SU-DHL-6 (cell line): ENCODE measurements at regions not wholly inside any gene's neighbourhood (a gene's known extent, or its start where the extent isn't known, plus 50 kb on each side); places are given as distances from the start of the nearest gene placed in this dataset.

ENCODE experiments used
- H2AFZ ChIP-seq: fragments of 200-600 bp; sonication (generic); 2 replicates; pipeline ENCODE4 v1.6.1; 2014; ENCODE audit warnings: low read depth, mild to moderate bottlenecking, moderate library complexity, mixed read lengths, antibody characterized with exemption, low read length; ENCODE audit not compliant: severe bottlenecking
- H3F3A ChIP-seq: fragments of 200-600 bp; shearing (Covaris generic); 2 replicates; pipeline ENCODE4 v1.6.0; 2016; ENCODE audit warnings: antibody characterized with exemption, mild to moderate bottlenecking; ENCODE audit not compliant: insufficient read depth
- H3K27ac ChIP-seq: fragments of 200-600 bp; sonication (generic); 2 replicates; pipeline ENCODE4 v1.5.1; 2016; ENCODE audit warnings: low read depth, mild to moderate bottlenecking, low read length, moderate library complexity, mixed read lengths
- H3K27me3 ChIP-seq: fragments of 200-600 bp; sonication (generic), shearing (Covaris generic); 2 replicates; pipeline ENCODE4 v1.6.0; 2014; ENCODE audit warnings: mild to moderate bottlenecking, low read length
- H3K36me3 ChIP-seq: fragments of 200-600 bp; sonication (generic); 2 replicates; pipeline ENCODE4 v1.6.1; 2014; ENCODE audit warnings: mild to moderate bottlenecking, low read length, mixed read lengths
- H3K4me2 ChIP-seq: fragments of 300-600, 200-600 bp; shearing (Covaris generic), sonication (generic); 2 replicates; pipeline ENCODE4 v1.6.0; 2014; ENCODE audit warnings: low read length, low read depth, mild to moderate bottlenecking; ENCODE audit not compliant: poor library complexity, severe bottlenecking
- H3K4me3 ChIP-seq: fragments of 200-600 bp; sonication (generic); 2 replicates; pipeline ENCODE4 v1.5.1; 2014; ENCODE audit warnings: antibody characterized with exemption, low read length, mild to moderate bottlenecking, mixed read lengths; ENCODE audit not compliant: insufficient read depth, poor library complexity, severe bottlenecking
- H3K79me2 ChIP-seq: fragments of 200-600 bp; sonication (generic); 2 replicates; pipeline ENCODE4 v1.6.1; 2014; ENCODE audit warnings: mild to moderate bottlenecking, low read length, moderate library complexity; ENCODE audit not compliant: insufficient read depth
- H3K9ac ChIP-seq: fragments of 200-600 bp; sonication (generic); 2 replicates; pipeline ENCODE4 v1.7.0; 2014; ENCODE audit warnings: mild to moderate bottlenecking, low read length
- H3K9me2 ChIP-seq: fragments of 200-600 bp; sonication (generic); replicated peaks from 2 replicates; pipeline ENCODE4 v1.6.1; 2014; ENCODE audit warnings: low read length; ENCODE audit not compliant: insufficient read depth
- H3K9me3 ChIP-seq: fragments of 200-600 bp; sonication (generic); 2 replicates; pipeline ENCODE4 v1.6.1; 2014; ENCODE audit warnings: low read length, mixed read lengths; ENCODE audit not compliant: insufficient read depth
- H4K20me1 ChIP-seq: fragments of 200-600 bp; sonication (generic); 2 replicates; pipeline ENCODE4 v1.6.1; 2014; ENCODE audit warnings: low read depth, mild to moderate bottlenecking, antibody characterized with exemption, low read length, moderate library complexity, mixed read lengths
- CTCF ChIP-seq: fragments of 200-600 bp; sonication (generic); IDR thresholded peaks from one replicate; pipeline ENCODE4 v1.5.1; 2017; ENCODE audit warnings: antibody characterized with exemption, mild to moderate bottlenecking, low read length, moderate library complexity; ENCODE audit not compliant: insufficient read depth, poor library complexity, severe bottlenecking
- EZH2phosphoT487 ChIP-seq: fragments of 200-600 bp; sonication (generic), shearing (Covaris generic); conservative IDR thresholded peaks from 2 replicates; pipeline ENCODE4 v1.6.1; 2018; ENCODE audit warnings: mild to moderate bottlenecking, antibody characterized with exemption, low read length, moderate library complexity, mixed read lengths

GRCh38 chr6:156612361-156612760, 164.8 kb upstream of the ARID1B start:
- Histone ChIP-seq H3K27me3 (no peaks in the 10 kb centered on the region), H3K27ac (no peak overlapping the region), H4K20me1 (no peaks in the 10 kb centered on the region), H3K4me2 (no peak overlapping the region), H3K9me2 (no peaks in the 10 kb centered on the region), H2AFZ (no peak overlapping the region), H3K9ac (no peak overlapping the region), H3K36me3 (0 out of 2 replicates have a peak, but pooled peaks cover 4% of the 10 kb centered on the region), H3K79me2 (no peaks in the 10 kb centered on the region), H3K9me3 (peaks cover 26% of the 10 kb centered on the region; the same call in 1 of the 2 replicates), H3K4me3 (no peak overlapping the region), H3F3A (no peaks in the 10 kb centered on the region)
- TF ChIP-seq CTCF, result no peak
- TF ChIP-seq EZH2phosphoT487, result no peak

- TF ChIP-seq EZH2phosphoT487, result no peak
- no peak for TF ChIP-seq CTCF
- Histone ChIP-seq H3F3A (no peaks in the 10 kb centered on the region), H3K4me2 (no peak overlapping the region), H3K9me3 (no peaks in the 10 kb centered on the region), H3K9me2 (no peaks in the 10 kb centered on the region), H2AFZ (no peak overlapping the region), H3K36me3 (no peaks in the 10 kb centered on the region), H3K4me3 (no peak overlapping the region), H3K27ac (no peak overlapping the region), H3K27me3 (no peaks in the 10 kb centered on the region), H3K9ac (no peak overlapping the region), H4K20me1 (no peaks in the 10 kb centered on the region), H3K79me2 (no peaks in the 10 kb centered on the region)
Observed at GRCh38 chr6:156602066-156602385, 175.2 kb upstream of the ARID1B start.

GRCh38 chr6:156601152-156602065, 175.8 kb upstream of the ARID1B start:
- Histone ChIP-seq H3K4me3 (no peak overlapping the region), H3K9me2 (no peaks in the 10 kb centered on the region), H3K27ac (no peak overlapping the region), H3K4me2 (no peak overlapping the region), H3K9me3 (no peaks in the 10 kb centered on the region), H3F3A (no peaks in the 10 kb centered on the region), H3K79me2 (no peaks in the 10 kb centered on the region), H2AFZ (no peak overlapping the region), H4K20me1 (no peaks in the 10 kb centered on the region), H3K36me3 (no peaks in the 10 kb centered on the region), H3K9ac (no peak overlapping the region), H3K27me3 (no peaks in the 10 kb centered on the region)
- TF ChIP-seq CTCF (no peak), EZH2phosphoT487 (no peak)
